ENCODE measurements at regions not wholly inside any gene's neighbourhood (a gene's known extent, or its start where the extent isn't known, plus 50 kb on each side); places are given as distances from the start of the nearest gene placed in this dataset.

GRCh38 chr11:134823970-134824369, 411.9 kb upstream of the B3GAT1 start:
- H3K36me3 ChIP-seq (ENCODE audit: insufficient read depth, low read length), result no peaks in the 10 kb centered on the region
- TF ChIP-seq CTCF (IDR thresholded peaks at IDR 0.05; ENCODE audit: extremely low read depth, low read depth, low read length), result no peak
- H3K27me3 ChIP-seq (ENCODE audit: insufficient read depth, low read length), result no peaks in the 10 kb centered on the region
- no peak overlapping the region for H3K4me2 ChIP-seq (ENCODE audit: insufficient read depth, low read length)
- no peaks in the 10 kb centered on the region for H4K20me1 ChIP-seq (ENCODE audit: insufficient read depth, low read length)
- H2AFZ ChIP-seq (ENCODE audit: low read length), result no peak overlapping the region
- H3K27ac ChIP-seq (ENCODE audit: low read depth, low read length), result no peak overlapping the region
- no peaks in the 10 kb centered on the region for H3K79me2 ChIP-seq (ENCODE audit: insufficient read depth, low read length)
- DNase-seq (ENCODE audit: insufficient read length, low spot score, missing footprints), result no peak
- H3K9me3 ChIP-seq (ENCODE audit: low read depth, low read length), result no peaks in the 10 kb centered on the region
- no peaks in the 10 kb centered on the region for H3K4me1 ChIP-seq (ENCODE audit: insufficient read depth, low read length)
- H3K4me3 ChIP-seq (ENCODE audit: insufficient read depth, low read length), result no peak overlapping the region

- no peak for TF ChIP-seq CTCF (IDR thresholded peaks at IDR 0.05; ENCODE audit: extremely low read depth, low read depth, low read length)
- Histone ChIP-seq H2AFZ (ENCODE audit: low read length) (no peak overlapping the region), H3K27ac (ENCODE audit: low read depth, low read length) (no peak overlapping the region), H4K20me1 (ENCODE audit: insufficient read depth, low read length) (no peaks in the 10 kb centered on the region), H3K4me1 (ENCODE audit: insufficient read depth, low read length) (no peaks in the 10 kb centered on the region), H3K4me2 (ENCODE audit: insufficient read depth, low read length) (no peak overlapping the region), H3K9me3 (ENCODE audit: low read depth, low read length) (no peaks in the 10 kb centered on the region), H3K36me3 (ENCODE audit: insufficient read depth, low read length) (no peaks in the 10 kb centered on the region), H3K79me2 (ENCODE audit: insufficient read depth, low read length) (no peaks in the 10 kb centered on the region), H3K27me3 (ENCODE audit: insufficient read depth, low read length) (no peaks in the 10 kb centered on the region), H3K4me3 (ENCODE audit: insufficient read depth, low read length) (no peak overlapping the region)
- DNase-seq (ENCODE audit: insufficient read length, low spot score, missing footprints), result no peak
These were observed 410.9 kb upstream of the B3GAT1 start for GRCh38 chr11:134822897-134823296.

- Histone ChIP-seq H3K79me2 (ENCODE audit: insufficient read depth, low read length) (no peaks in the 10 kb centered on the region), H2AFZ (ENCODE audit: low read length) (no peak overlapping the region), H3K4me3 (ENCODE audit: insufficient read depth, low read length) (no peak overlapping the region), H4K20me1 (ENCODE audit: insufficient read depth, low read length) (no peaks in the 10 kb centered on the region), H3K36me3 (ENCODE audit: insufficient read depth, low read length) (no peaks in the 10 kb centered on the region), H3K27ac (ENCODE audit: low read depth, low read length) (no peak overlapping the region), H3K4me2 (ENCODE audit: insufficient read depth, low read length) (no peak overlapping the region), H3K9me3 (ENCODE audit: low read depth, low read length) (no peaks in the 10 kb centered on the region), H3K4me1 (ENCODE audit: insufficient read depth, low read length) (no peaks in the 10 kb centered on the region), H3K27me3 (ENCODE audit: insufficient read depth, low read length) (no peaks in the 10 kb centered on the region)
- DNase-seq (ENCODE audit: insufficient read length, low spot score, missing footprints), result no peak
- TF ChIP-seq CTCF (IDR thresholded peaks at IDR 0.05; ENCODE audit: extremely low read depth, low read depth, low read length), result no peak
These were observed 409.4 kb upstream of the B3GAT1 start for GRCh38 chr11:134821422-134821821.

GRCh38 chr11:134819041-134819440, 407.0 kb upstream of the B3GAT1 start:
- Histone ChIP-seq H3K36me3 (ENCODE audit: insufficient read depth, low read length) (no peaks in the 10 kb centered on the region), H3K27ac (ENCODE audit: low read depth, low read length) (no peak overlapping the region), H3K4me2 (ENCODE audit: insufficient read depth, low read length) (no peak overlapping the region), H4K20me1 (ENCODE audit: insufficient read depth, low read length) (no peaks in the 10 kb centered on the region), H3K4me1 (ENCODE audit: insufficient read depth, low read length) (no peaks in the 10 kb centered on the region), H3K79me2 (ENCODE audit: insufficient read depth, low read length) (no peaks in the 10 kb centered on the region), H3K27me3 (ENCODE audit: insufficient read depth, low read length) (no peaks in the 10 kb centered on the region), H2AFZ (ENCODE audit: low read length) (no peak overlapping the region), H3K4me3 (ENCODE audit: insufficient read depth, low read length) (no peak overlapping the region), H3K9me3 (ENCODE audit: low read depth, low read length) (no peaks in the 10 kb centered on the region)
- no peak for TF ChIP-seq CTCF (IDR thresholded peaks at IDR 0.05; ENCODE audit: extremely low read depth, low read depth, low read length)
- DNase-seq (ENCODE audit: insufficient read length, low spot score, missing footprints), result no peak

Data from osteoblast (primary cell).